ENCODE measurements at regions not wholly inside any gene's neighbourhood (a gene's known extent, or its start where the extent isn't known, plus 50 kb on each side); places are given as distances from the start of the nearest gene placed in this dataset.

DNA sequence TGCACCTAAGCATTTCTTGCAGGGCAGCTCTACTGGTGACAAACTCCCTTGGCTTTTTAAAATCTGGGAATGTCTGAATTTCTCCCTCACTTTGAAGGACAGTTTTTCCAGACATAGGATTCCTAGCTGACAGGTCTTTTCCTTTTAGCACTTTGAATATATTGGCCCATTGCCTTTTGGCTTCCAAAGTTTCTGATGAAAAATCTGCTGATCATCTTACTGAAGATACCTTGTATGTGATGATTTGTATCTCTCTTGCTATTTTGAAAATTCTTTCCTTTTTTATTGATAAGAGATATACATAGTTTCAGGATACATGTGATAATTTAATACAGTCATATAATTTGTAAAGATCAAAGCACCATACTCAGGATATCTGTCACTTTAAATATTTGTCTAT is 211.1 kb downstream of the ZIC5 start:
- no peaks in the 10 kb centered on the region for H3K27me3 ChIP-seq (ENCODE audit: insufficient read depth, low read depth)
- H3K79me2 ChIP-seq (ENCODE audit: low read depth) = no peaks in the 10 kb centered on the region
- no peaks in the 10 kb centered on the region for H3K36me3 ChIP-seq (ENCODE audit: low read depth)
- no TSS peak for BruUV-seq (replicated peaks)
- TF ChIP-seq EZH2 (IDR thresholded peaks at IDR 0.05; ENCODE audit: low read depth) = no peak
- TF ChIP-seq, protein P1, sequence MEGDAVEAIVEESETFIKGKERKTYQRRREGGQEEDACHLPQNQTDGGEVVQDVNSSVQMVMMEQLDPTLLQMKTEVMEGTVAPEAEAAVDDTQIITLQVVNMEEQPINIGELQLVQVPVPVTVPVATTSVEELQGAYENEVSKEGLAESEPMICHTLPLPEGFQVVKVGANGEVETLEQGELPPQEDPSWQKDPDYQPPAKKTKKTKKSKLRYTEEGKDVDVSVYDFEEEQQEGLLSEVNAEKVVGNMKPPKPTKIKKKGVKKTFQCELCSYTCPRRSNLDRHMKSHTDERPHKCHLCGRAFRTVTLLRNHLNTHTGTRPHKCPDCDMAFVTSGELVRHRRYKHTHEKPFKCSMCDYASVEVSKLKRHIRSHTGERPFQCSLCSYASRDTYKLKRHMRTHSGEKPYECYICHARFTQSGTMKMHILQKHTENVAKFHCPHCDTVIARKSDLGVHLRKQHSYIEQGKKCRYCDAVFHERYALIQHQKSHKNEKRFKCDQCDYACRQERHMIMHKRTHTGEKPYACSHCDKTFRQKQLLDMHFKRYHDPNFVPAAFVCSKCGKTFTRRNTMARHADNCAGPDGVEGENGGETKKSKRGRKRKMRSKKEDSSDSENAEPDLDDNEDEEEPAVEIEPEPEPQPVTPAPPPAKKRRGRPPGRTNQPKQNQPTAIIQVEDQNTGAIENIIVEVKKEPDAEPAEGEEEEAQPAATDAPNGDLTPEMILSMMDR (conservative IDR thresholded peaks at IDR 0.05) = no peak
- POLR2A ChIA-PET (ENCODE audit: unreplicated experiment) = no interaction called here
- H2AFZ ChIP-seq = no peak overlapping the region
- H3K27ac ChIP-seq = no peak overlapping the region
- no peak overlapping the region for H3K4me2 ChIP-seq
- H3K4me3 ChIP-seq = no peak overlapping the region
- no peaks in the 10 kb centered on the region for H4K20me1 ChIP-seq (ENCODE audit: insufficient read depth)
- intact Hi-C loops (cut with micrococcal nuclease; ENCODE audit: unreplicated experiment) = no loop called here
- H3K9me3 ChIP-seq (ENCODE audit: insufficient read depth, low read depth) = peaks cover 11% of the 10 kb centered on the region; the same call in 1 of the 2 replicates
- no peak for DNase-seq
- H3F3A ChIP-seq (ENCODE audit: insufficient read depth, low read depth) = no peaks in the 10 kb centered on the region
- CTCF ChIA-PET = no interaction called here
- H3K4me1 ChIP-seq (replicated peaks; ENCODE audit: insufficient read depth) = no peaks in the 10 kb centered on the region
- H3K9me2 ChIP-seq (ENCODE audit: insufficient read depth) = no peaks in the 10 kb centered on the region

DNA sequence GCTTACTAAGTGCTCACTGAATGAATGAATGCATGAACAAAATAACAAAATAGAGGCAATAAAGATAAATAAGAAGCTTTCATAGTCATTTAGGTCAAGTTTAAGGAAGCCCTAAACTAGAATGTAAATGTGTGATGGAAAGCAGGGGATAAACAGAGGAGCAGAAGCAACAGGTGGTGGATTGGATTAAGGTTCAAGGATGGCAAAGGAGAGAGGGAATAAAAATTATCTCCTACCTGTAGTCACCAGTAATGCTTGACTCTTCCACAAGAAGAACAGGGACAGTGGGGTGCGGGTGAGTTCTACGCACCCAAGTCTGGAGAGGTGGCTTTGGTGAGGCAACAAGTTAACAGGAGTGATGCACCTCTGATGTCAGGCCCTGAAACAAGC is 212.4 kb downstream of the ZIC5 start:
- no peaks in the 10 kb centered on the region for H3K79me2 ChIP-seq (ENCODE audit: low read depth)
- ChIA-PET POLR2A (ENCODE audit: unreplicated experiment) (no interaction called here), CTCF (no interaction called here)
- H3F3A ChIP-seq (ENCODE audit: insufficient read depth, low read depth) = no peaks in the 10 kb centered on the region
- no peaks in the 10 kb centered on the region for H4K20me1 ChIP-seq (ENCODE audit: insufficient read depth)
- H3K36me3 ChIP-seq (ENCODE audit: low read depth) = no peaks in the 10 kb centered on the region
- no TSS peak for BruUV-seq (replicated peaks)
- H3K4me3 ChIP-seq = no peak overlapping the region
- DNase-seq = no peak
- no peak overlapping the region for H3K27ac ChIP-seq
- no peaks in the 10 kb centered on the region for H3K4me1 ChIP-seq (replicated peaks; ENCODE audit: insufficient read depth)
- H3K9me3 ChIP-seq (ENCODE audit: insufficient read depth, low read depth) = peaks cover 11% of the 10 kb centered on the region; the same call in 1 of the 2 replicates
- no peaks in the 10 kb centered on the region for H3K27me3 ChIP-seq (ENCODE audit: insufficient read depth, low read depth)
- no peak overlapping the region for H3K4me2 ChIP-seq
- intact Hi-C loops (cut with micrococcal nuclease; ENCODE audit: unreplicated experiment) = no loop called here
- no peak overlapping the region for H2AFZ ChIP-seq
- TF ChIP-seq, protein P1 (conservative IDR thresholded peaks at IDR 0.05) = no peak
- no peak for TF ChIP-seq EZH2 (IDR thresholded peaks at IDR 0.05; ENCODE audit: low read depth)
- no peaks in the 10 kb centered on the region for H3K9me2 ChIP-seq (ENCODE audit: insufficient read depth)

DNA sequence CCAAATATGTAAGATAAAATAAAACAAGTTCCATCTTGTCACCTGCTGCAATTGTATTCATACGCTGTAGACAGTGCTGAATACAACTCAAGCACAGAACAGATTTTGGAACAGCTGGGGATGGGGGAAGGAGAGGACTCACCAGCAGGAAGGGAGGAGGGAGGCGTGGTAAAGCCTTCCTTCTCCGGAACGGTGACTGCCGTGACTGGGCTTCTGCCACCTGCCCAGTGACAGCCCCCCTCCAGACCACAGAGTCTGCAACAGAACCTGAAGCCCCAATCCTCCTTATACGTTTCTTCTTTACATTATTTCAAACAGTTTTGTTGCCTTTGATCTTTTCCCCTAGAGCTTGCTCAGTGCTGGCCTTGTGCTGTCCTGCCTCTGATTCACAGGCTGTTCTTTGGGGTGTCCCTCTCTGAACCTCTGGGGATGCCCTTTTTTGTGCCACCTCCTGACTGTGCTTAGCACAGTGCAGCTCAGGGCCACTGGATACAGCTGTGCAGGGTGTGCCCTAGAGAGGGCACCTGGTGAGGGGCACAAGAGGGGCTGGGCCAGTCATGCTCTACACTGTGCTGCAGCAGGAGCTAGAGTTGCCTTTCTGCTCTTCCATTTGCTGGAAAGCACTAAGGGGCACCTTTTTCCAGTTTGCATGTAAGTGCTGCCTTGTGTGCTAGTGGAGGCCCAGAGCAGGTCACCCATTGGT is 213.0 kb downstream of the ZIC5 start:
- intact Hi-C loops (cut with micrococcal nuclease; ENCODE audit: unreplicated experiment) = no loop called here
- Histone ChIP-seq H4K20me1 (ENCODE audit: insufficient read depth) (no peaks in the 10 kb centered on the region), H3K79me2 (ENCODE audit: low read depth) (no peaks in the 10 kb centered on the region), H3K9me3 (ENCODE audit: insufficient read depth, low read depth) (peaks cover 11% of the 10 kb centered on the region; the same call in 1 of the 2 replicates), H3K4me3 (no peak overlapping the region), H3F3A (ENCODE audit: insufficient read depth, low read depth) (no peaks in the 10 kb centered on the region), H3K4me2 (no peak overlapping the region), H3K27ac (no peak overlapping the region), H3K36me3 (ENCODE audit: low read depth) (no peaks in the 10 kb centered on the region), H3K9me2 (ENCODE audit: insufficient read depth) (no peaks in the 10 kb centered on the region), H2AFZ (no peak overlapping the region), H3K27me3 (ENCODE audit: insufficient read depth, low read depth) (no peaks in the 10 kb centered on the region), H3K4me1 (replicated peaks; ENCODE audit: insufficient read depth) (no peaks in the 10 kb centered on the region)
- no peak for DNase-seq
- no peak for TF ChIP-seq EZH2 (IDR thresholded peaks at IDR 0.05; ENCODE audit: low read depth)
- TF ChIP-seq, protein P1 (conservative IDR thresholded peaks at IDR 0.05) = no peak
- ChIA-PET POLR2A (ENCODE audit: unreplicated experiment) (no interaction called here), CTCF (no interaction called here)
- BruUV-seq (replicated peaks) = no TSS peak
